GM23338 (cell line): ENCODE measurements at regions not wholly inside any gene's neighbourhood (a gene's known extent, or its start where the extent isn't known, plus 50 kb on each side); places are given as distances from the start of the nearest gene placed in this dataset.

Experiments used
- ATAC-seq: fragments of 200-7000 bp; cut with Tn5 transposase; 3 replicates; pipeline ENCODE4 v1.9.1; 2020
- DNase-seq: peaks from one replicate; pipeline ENCODE4 v3.0.0-alpha.2; 2015; ENCODE audit warnings: low spot score
- H2AFZ ChIP-seq: fragments of 200-600 bp; sonication (generic); 2 replicates; pipeline ENCODE4 v1.8.0; 2016; ENCODE audit warnings: antibody characterized with exemption, mild to moderate bottlenecking, moderate library complexity
- H3F3A ChIP-seq: fragments of 200-600 bp; sonication (generic); replicated peaks from 2 replicates; pipeline ENCODE4 v1.8.0; 2017; ENCODE audit warnings: antibody characterized with exemption, mixed run types, low read depth
- H3K27ac ChIP-seq: fragments of 200-600 bp; sonication (generic); 2 replicates; pipeline ENCODE4 v1.6.1; 2016; ENCODE audit warnings: low read depth
- H3K27me3 ChIP-seq: fragments of 200-600 bp; sonication (generic); 2 replicates; pipeline ENCODE4 v1.8.0; 2016; ENCODE audit warnings: mild to moderate bottlenecking, mixed run types, moderate library complexity; ENCODE audit not compliant: insufficient read depth
- H3K36me3 ChIP-seq: fragments of 200-600 bp; sonication (generic); 2 replicates; pipeline ENCODE4 v1.8.0; 2016; ENCODE audit warnings: mild to moderate bottlenecking; ENCODE audit not compliant: insufficient read depth
- H3K4me1 ChIP-seq: fragments of 200-600 bp; sonication (generic); 2 replicates; pipeline ENCODE4 v1.8.0; 2016; ENCODE audit warnings: mild to moderate bottlenecking, moderate library complexity; ENCODE audit not compliant: insufficient read depth
- H3K4me2 ChIP-seq: fragments of 200-600 bp; sonication (generic); 2 replicates; pipeline ENCODE4 v1.7.1; 2017; ENCODE audit warnings: mixed run types
- H3K4me3 ChIP-seq: fragments of 200-600 bp; sonication (generic); 2 replicates; pipeline ENCODE4 v1.6.1; 2016; ENCODE audit warnings: mixed run types
- H3K79me2 ChIP-seq: fragments of 200-600 bp; sonication (generic); replicated peaks from 2 replicates; pipeline ENCODE4 v1.8.0; 2017; ENCODE audit warnings: mild to moderate bottlenecking; ENCODE audit not compliant: insufficient read depth
- H3K9me2 ChIP-seq: fragments of 200-600 bp; sonication (generic); 2 replicates; pipeline ENCODE4 v1.8.0; 2017; ENCODE audit not compliant: insufficient read depth
- H4K20me1 ChIP-seq: fragments of 200-600 bp; sonication (generic); replicated peaks from 2 replicates; pipeline ENCODE4 v1.8.0; 2017; ENCODE audit warnings: mild to moderate bottlenecking; ENCODE audit not compliant: insufficient read depth
- H3K27ac Mint-ChIP-seq: 2 replicates; pipeline ENCODE4 v1.8.0; 2020; ENCODE audit warnings: inconsistent platforms, mild to moderate bottlenecking, moderate library complexity, mixed read lengths
- H3K27me3 Mint-ChIP-seq: 3 replicates; pipeline ENCODE4 v1.8.0; 2022; ENCODE audit warnings: low read depth, mild to moderate bottlenecking, moderate library complexity, mixed read lengths, inconsistent platforms; ENCODE audit not compliant: insufficient read depth, poor library complexity
- H3K36me3 Mint-ChIP-seq: 3 replicates; pipeline ENCODE4 v1.8.0; 2021; ENCODE audit warnings: low read depth, mild to moderate bottlenecking, inconsistent platforms, moderate library complexity, mixed read lengths
- H3K4me1 Mint-ChIP-seq: 3 replicates; pipeline ENCODE4 v1.8.0; 2020; ENCODE audit warnings: mild to moderate bottlenecking, inconsistent platforms, mixed read lengths
- H3K4me3 Mint-ChIP-seq: 3 replicates; pipeline ENCODE4 v1.8.0; 2021; ENCODE audit warnings: moderate library complexity, mild to moderate bottlenecking, inconsistent platforms, mixed read lengths
- H3K9me3 Mint-ChIP-seq: 3 replicates; pipeline ENCODE4 v1.8.0; 2020; ENCODE audit warnings: moderate library complexity, mild to moderate bottlenecking, inconsistent platforms, mixed read lengths
- CREB1 ChIP-seq: fragments of 250-450 bp; sonication (Bioruptor Pico); IDR thresholded peaks from 2 replicates; pipeline ENCODE4 v1.5.0; 2020; ENCODE audit warnings: low read depth, mild to moderate bottlenecking, moderate library complexity
- ETS1 ChIP-seq: IDR thresholded peaks from 2 replicates; pipeline ENCODE4 v1.6.1; 2016; ENCODE audit warnings: antibody characterized with exemption
- EZH2 ChIP-seq: fragments of 200-600 bp; sonication (generic); IDR thresholded peaks from one replicate; pipeline ENCODE4 v1.8.0; 2017; ENCODE audit warnings: antibody characterized with exemption, mild to moderate bottlenecking, low read depth; ENCODE audit not compliant: unreplicated experiment
- EZH2phosphoT487 ChIP-seq: fragments of 200-600 bp; sonication (generic); IDR thresholded peaks from one replicate; pipeline ENCODE4 v1.8.1; 2018; ENCODE audit warnings: antibody characterized with exemption; ENCODE audit not compliant: unreplicated experiment
- JUNB ChIP-seq: IDR thresholded peaks from one replicate; pipeline ENCODE4 v1.6.1; 2016; ENCODE audit warnings: antibody characterized with exemption; ENCODE audit not compliant: unreplicated experiment
- REST ChIP-seq: IDR thresholded peaks from one replicate; pipeline ENCODE4 v1.6.1; 2018; ENCODE audit warnings: antibody characterized with exemption; ENCODE audit not compliant: unreplicated experiment
- STAT1 ChIP-seq: IDR thresholded peaks from one replicate; pipeline ENCODE4 v1.6.1; 2016; ENCODE audit warnings: antibody characterized with exemption; ENCODE audit not compliant: unreplicated experiment
- ZNF462 ChIP-seq: fragments of 250-450 bp; sonication (Bioruptor Pico); IDR thresholded peaks from 2 replicates; pipeline ENCODE4 v1.5.0; 2020; ENCODE audit warnings: mild to moderate bottlenecking, moderate library complexity

- Mint-ChIP-seq H3K27ac (no peak overlapping the region), H3K4me1 (peaks cover 17% of the 10 kb centered on the region), H3K27me3 (no peaks in the 10 kb centered on the region), H3K9me3 (no peaks in the 10 kb centered on the region), H3K36me3 (no peaks in the 10 kb centered on the region), H3K4me3 (no peak overlapping the region)
- TF ChIP-seq ZNF462 = no peak
- no peak for TF ChIP-seq JUNB
- no peak for TF ChIP-seq ETS1
- no peak for TF ChIP-seq EZH2phosphoT487
- no peak for TF ChIP-seq STAT1
- no peak for TF ChIP-seq REST
- no peak for TF ChIP-seq EZH2
- no peak for TF ChIP-seq CREB1 (CRISPR knock-in tag)
- Histone ChIP-seq H3K4me2 (no peak overlapping the region), H4K20me1 (no peaks in the 10 kb centered on the region), H3F3A (no peaks in the 10 kb centered on the region), H2AFZ (no peak overlapping the region), H3K4me3 (no peak overlapping the region), H3K9me2 (no peaks in the 10 kb centered on the region), H3K27me3 (no peaks in the 10 kb centered on the region), H3K79me2 (no peaks in the 10 kb centered on the region), H3K27ac (no peak overlapping the region), H3K36me3 (no peaks in the 10 kb centered on the region), H3K4me1 (peaks cover 8% of the 10 kb centered on the region; the same call in 1 of the 2 replicates)
- ATAC-seq (no peak), DNase-seq (no peak)
These were observed 777.1 kb upstream of the MDGA2 start for GRCh38 chr14:48452437-48452995.
